Panc1 (cell line): ENCODE measurements at regions not wholly inside any gene's neighbourhood (a gene's known extent, or its start where the extent isn't known, plus 50 kb on each side); places are given as distances from the start of the nearest gene placed in this dataset. TPM values are rescaled to one million over a fixed set of nuclear protein-coding genes. Genes with fewer than 3 reads are reported as not detected.
"Not testable (repeated sequence)": the region's sequence is repeated elsewhere in the genome, so short reads cannot be mapped to it uniquely, and the experiment has no call there.

Experiments
- ATAC-seq: fragments of 200-7000 bp; cut with Tn5 transposase; 2 replicates; pipeline ENCODE4 v1.9.1; 2020; ENCODE audit warnings: mild to moderate bottlenecking, moderate library complexity
- BruUV-seq: library from RNA; stranded (reverse); fragments of 400-500 nt; replicated peaks from 2 replicates; lab custom pipeline; 2021; lab: Mats Ljungman, UMichigan
- CTCF ChIA-PET: fragments of 300-600 bp; sonication (Branson Sonifier 250); formaldehyde crosslinking; loops from one replicate; lab custom pipeline; 2022; ENCODE audit warnings: antibody characterized with exemption; lab: Charles Lee
- POLR2A ChIA-PET: fragments of 300-600 bp; sonication (Branson Sonifier 250); formaldehyde crosslinking; loops from one replicate; lab custom pipeline; 2022; ENCODE audit warnings: antibody characterized with exemption; lab: Charles Lee
- DNase-seq: peaks from one replicate; pipeline ENCODE4 v3.0.0-alpha.2; 2010; ENCODE audit warnings: low read depth, low spot score
- H3K27ac ChIP-seq: 2 replicates; pipeline ENCODE4 v1.5.1; 2011; ENCODE audit warnings: mild to moderate bottlenecking, low read length, inconsistent platforms
- H3K27me3 ChIP-seq: fragments of 200-500 bp; sonication (Bioruptor generic); 2 replicates; pipeline ENCODE4 v1.6.0; 2014; ENCODE audit warnings: low read length, inconsistent platforms; ENCODE audit not compliant: control insufficient read depth, insufficient read depth
- H3K36me3 ChIP-seq: fragments of 200-500 bp; sonication (Bioruptor generic); 2 replicates; pipeline ENCODE4 v1.5.1; 2014; ENCODE audit warnings: inconsistent platforms, mild to moderate bottlenecking, low read length, moderate library complexity; ENCODE audit not compliant: control insufficient read depth, insufficient read depth
- H3K4me1 ChIP-seq: 2 replicates; pipeline ENCODE4 v1.5.1; 2011; ENCODE audit warnings: inconsistent platforms, mild to moderate bottlenecking, low read length, moderate library complexity; ENCODE audit not compliant: control insufficient read depth, insufficient read depth
- H3K4me3 ChIP-seq, 2 experiments: 2 replicates each; pipeline ENCODE4 v1.5.1; 2011 to 2012; ENCODE audit warnings: low read depth in 2 of 2, low read length in 2 of 2, mild to moderate bottlenecking in 2 of 2, inconsistent platforms in 1 of 2, moderate library complexity in 1 of 2
- H3K9me3 ChIP-seq: fragments of 200-500 bp; sonication (Bioruptor generic); 2 replicates; pipeline ENCODE4 v1.5.1; 2014; ENCODE audit warnings: low read depth, mild to moderate bottlenecking, inconsistent platforms, low read length, moderate library complexity; ENCODE audit not compliant: control insufficient read depth, insufficient read depth
- in situ Hi-C: cut with HindIII; loops from 2 replicates; pipeline ENCODE4 v1.10.0; 2016; ENCODE audit warnings: low sequenced_read_pairs, low pct_unique_long_range_greater_than_20kb
- intact Hi-C: fragments of 100-400 bp; cut with micrococcal nuclease; formaldehyde crosslinking; loops from one replicate; pipeline ENCODE4 v1.10.0; 2022; ENCODE audit not compliant: unreplicated experiment
- microRNA-seq: library from miRNA; unstranded; fragments of <30 nt; microRNA quantifications from one replicate; pipeline ENCODE4 v1.1.0, GENCODE V29; 2020; ENCODE audit not compliant: unreplicated experiment

- H3K36me3 ChIP-seq, BruUV-seq, H3K27me3 ChIP-seq, CTCF ChIA-PET, DNase-seq, POLR2A ChIA-PET, intact Hi-C loops, H3K27ac ChIP-seq, H3K4me3 ChIP-seq, ATAC-seq, in situ Hi-C loops, H3K9me3 ChIP-seq, H3K4me1 ChIP-seq: not testable (repeated sequence)
These were observed 52.2 kb upstream of the FRG2C start for GRCh38 chr3:75611724-75612460.

Small RNAs in the stretch of these regions (microRNA-seq; reads per million reads assigned to microRNA genes)
- gene MIR4444-2: not detected
